ENCODE measurements at regions not wholly inside any gene's neighbourhood (a gene's known extent, or its start where the extent isn't known, plus 50 kb on each side); places are given as distances from the start of the nearest gene placed in this dataset.

GRCh38 chr7:156088115-156088514, 275.9 kb upstream of the SHH start:
- TF ChIP-seq, protein P1, sequence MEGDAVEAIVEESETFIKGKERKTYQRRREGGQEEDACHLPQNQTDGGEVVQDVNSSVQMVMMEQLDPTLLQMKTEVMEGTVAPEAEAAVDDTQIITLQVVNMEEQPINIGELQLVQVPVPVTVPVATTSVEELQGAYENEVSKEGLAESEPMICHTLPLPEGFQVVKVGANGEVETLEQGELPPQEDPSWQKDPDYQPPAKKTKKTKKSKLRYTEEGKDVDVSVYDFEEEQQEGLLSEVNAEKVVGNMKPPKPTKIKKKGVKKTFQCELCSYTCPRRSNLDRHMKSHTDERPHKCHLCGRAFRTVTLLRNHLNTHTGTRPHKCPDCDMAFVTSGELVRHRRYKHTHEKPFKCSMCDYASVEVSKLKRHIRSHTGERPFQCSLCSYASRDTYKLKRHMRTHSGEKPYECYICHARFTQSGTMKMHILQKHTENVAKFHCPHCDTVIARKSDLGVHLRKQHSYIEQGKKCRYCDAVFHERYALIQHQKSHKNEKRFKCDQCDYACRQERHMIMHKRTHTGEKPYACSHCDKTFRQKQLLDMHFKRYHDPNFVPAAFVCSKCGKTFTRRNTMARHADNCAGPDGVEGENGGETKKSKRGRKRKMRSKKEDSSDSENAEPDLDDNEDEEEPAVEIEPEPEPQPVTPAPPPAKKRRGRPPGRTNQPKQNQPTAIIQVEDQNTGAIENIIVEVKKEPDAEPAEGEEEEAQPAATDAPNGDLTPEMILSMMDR (IDR thresholded peaks at IDR 0.05) = no peak
- TF ChIP-seq POLR2A (IDR thresholded peaks at IDR 0.05) (no peak), EP300 (IDR thresholded peaks at IDR 0.05) (no peak)

Data from ovary (tissue), 3 donors.